DND-41 (cell line): ENCODE measurements at regions not wholly inside any gene's neighbourhood (a gene's known extent, or its start where the extent isn't known, plus 50 kb on each side); places are given as distances from the start of the nearest gene placed in this dataset.

Experiments used
- ATAC-seq: fragments of 200-7000 bp; cut with Tn5 transposase; 3 replicates; pipeline ENCODE4 v1.9.1; 2021; ENCODE audit warnings: low read depth; ENCODE audit not compliant: insufficient read depth
- DNase-seq: peaks from one replicate; pipeline ENCODE4 v3.0.0-alpha.2; 2020
- H2AFZ ChIP-seq: 2 replicates; pipeline ENCODE4 v1.6.0; 2012; ENCODE audit warnings: low read depth, low read length
- H3K27ac ChIP-seq: 2 replicates; pipeline ENCODE4 v1.5.1; 2012; ENCODE audit warnings: low read length, inconsistent platforms
- H3K27me3 ChIP-seq: fragments of 200-600 bp; sonication (generic); 2 replicates; pipeline ENCODE4 v1.6.0; 2012; ENCODE audit warnings: low read length, mild to moderate bottlenecking, inconsistent platforms; ENCODE audit not compliant: insufficient read depth, poor library complexity
- H3K36me3 ChIP-seq: 2 replicates; pipeline ENCODE4 v1.5.1; 2012; ENCODE audit warnings: low read length, inconsistent platforms; ENCODE audit not compliant: insufficient read depth
- H3K4me1 ChIP-seq: 2 replicates; pipeline ENCODE4 v1.5.1; 2012; ENCODE audit warnings: mild to moderate bottlenecking, low read length; ENCODE audit not compliant: insufficient read depth
- H3K4me2 ChIP-seq: 2 replicates; pipeline ENCODE4 v1.6.0; 2012; ENCODE audit warnings: mild to moderate bottlenecking, moderate library complexity, low read length, inconsistent platforms; ENCODE audit not compliant: insufficient read depth
- H3K4me3 ChIP-seq, 2 experiments: fragments of 200-600 bp in 1 of 2; shearing (Covaris generic) in 1 of 2; 2 replicates each; pipeline ENCODE4 v1.5.1; 2012 to 2016; ENCODE audit warnings: inconsistent platforms in 2 of 2, low read length in 2 of 2, mild to moderate bottlenecking in 2 of 2, low read depth in 1 of 2, moderate library complexity in 1 of 2
- H3K79me2 ChIP-seq: 2 replicates; pipeline ENCODE4 v1.6.0; 2012; ENCODE audit warnings: low read length, inconsistent platforms; ENCODE audit not compliant: insufficient read depth
- H3K9ac ChIP-seq: 2 replicates; pipeline ENCODE4 v1.6.0; 2012; ENCODE audit warnings: low read depth, mild to moderate bottlenecking, inconsistent platforms, low read length, moderate library complexity
- H3K9me3 ChIP-seq: 2 replicates; pipeline ENCODE4 v1.5.1; 2012; ENCODE audit warnings: low read length, moderate library complexity, mild to moderate bottlenecking, inconsistent platforms; ENCODE audit not compliant: insufficient read depth, severe bottlenecking
- H4K20me1 ChIP-seq: 2 replicates; pipeline ENCODE4 v1.6.0; 2012; ENCODE audit warnings: low read length; ENCODE audit not compliant: insufficient read depth
- EZH2 ChIP-seq: IDR thresholded peaks from 3 replicates; pipeline ENCODE4 v1.6.1; 2012; ENCODE audit warnings: borderline replicate concordance, low read depth, mild to moderate bottlenecking, moderate library complexity, low read length, inconsistent platforms; ENCODE audit not compliant: severe bottlenecking
- TF ChIP-seq, protein P1 (sequence below): IDR thresholded peaks from 2 replicates; pipeline ENCODE4 v1.5.1; 2012; ENCODE audit warnings: borderline replicate concordance, low read length, moderate library complexity, mild to moderate bottlenecking; ENCODE audit not compliant: poor library complexity, severe bottlenecking; ENCODE audit errors: extremely low read depth

DNA sequence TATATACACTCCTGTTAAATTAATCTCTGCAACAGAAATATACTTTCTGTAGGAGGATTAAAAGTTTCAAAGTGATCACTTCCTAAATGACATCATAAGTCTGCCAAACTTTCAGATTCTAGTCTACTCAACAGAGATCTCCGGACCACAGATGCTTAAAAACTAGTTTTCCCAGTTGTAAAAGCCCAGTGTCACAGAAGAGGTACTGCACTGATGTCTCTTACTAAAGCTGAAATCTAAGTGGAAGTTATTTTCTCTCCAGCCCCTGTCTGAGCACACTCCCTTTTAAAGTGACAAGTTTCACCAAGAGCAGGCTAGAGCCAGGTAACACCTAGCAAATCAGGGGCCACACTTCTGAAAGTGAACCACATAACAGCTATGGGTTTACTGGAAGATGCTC is 71.6 kb upstream of the DST start:
- no peaks in the 10 kb centered on the region for H3K27me3 ChIP-seq
- no peak for DNase-seq
- no peak overlapping the region for H3K4me3 ChIP-seq
- no peak overlapping the region for H3K4me2 ChIP-seq
- H3K27ac ChIP-seq, result no peak overlapping the region
- no peaks in the 10 kb centered on the region for H3K36me3 ChIP-seq
- H3K9me3 ChIP-seq, result no peaks in the 10 kb centered on the region
- no peak for ATAC-seq
- H3K4me1 ChIP-seq, result no peaks in the 10 kb centered on the region
- TF ChIP-seq, protein P1, sequence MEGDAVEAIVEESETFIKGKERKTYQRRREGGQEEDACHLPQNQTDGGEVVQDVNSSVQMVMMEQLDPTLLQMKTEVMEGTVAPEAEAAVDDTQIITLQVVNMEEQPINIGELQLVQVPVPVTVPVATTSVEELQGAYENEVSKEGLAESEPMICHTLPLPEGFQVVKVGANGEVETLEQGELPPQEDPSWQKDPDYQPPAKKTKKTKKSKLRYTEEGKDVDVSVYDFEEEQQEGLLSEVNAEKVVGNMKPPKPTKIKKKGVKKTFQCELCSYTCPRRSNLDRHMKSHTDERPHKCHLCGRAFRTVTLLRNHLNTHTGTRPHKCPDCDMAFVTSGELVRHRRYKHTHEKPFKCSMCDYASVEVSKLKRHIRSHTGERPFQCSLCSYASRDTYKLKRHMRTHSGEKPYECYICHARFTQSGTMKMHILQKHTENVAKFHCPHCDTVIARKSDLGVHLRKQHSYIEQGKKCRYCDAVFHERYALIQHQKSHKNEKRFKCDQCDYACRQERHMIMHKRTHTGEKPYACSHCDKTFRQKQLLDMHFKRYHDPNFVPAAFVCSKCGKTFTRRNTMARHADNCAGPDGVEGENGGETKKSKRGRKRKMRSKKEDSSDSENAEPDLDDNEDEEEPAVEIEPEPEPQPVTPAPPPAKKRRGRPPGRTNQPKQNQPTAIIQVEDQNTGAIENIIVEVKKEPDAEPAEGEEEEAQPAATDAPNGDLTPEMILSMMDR, result no peak
- TF ChIP-seq EZH2, result no peak
- H3K9ac ChIP-seq, result no peak overlapping the region
- H3K79me2 ChIP-seq, result no peaks in the 10 kb centered on the region
- H2AFZ ChIP-seq, result no peak overlapping the region
- H4K20me1 ChIP-seq, result no peaks in the 10 kb centered on the region

DNA sequence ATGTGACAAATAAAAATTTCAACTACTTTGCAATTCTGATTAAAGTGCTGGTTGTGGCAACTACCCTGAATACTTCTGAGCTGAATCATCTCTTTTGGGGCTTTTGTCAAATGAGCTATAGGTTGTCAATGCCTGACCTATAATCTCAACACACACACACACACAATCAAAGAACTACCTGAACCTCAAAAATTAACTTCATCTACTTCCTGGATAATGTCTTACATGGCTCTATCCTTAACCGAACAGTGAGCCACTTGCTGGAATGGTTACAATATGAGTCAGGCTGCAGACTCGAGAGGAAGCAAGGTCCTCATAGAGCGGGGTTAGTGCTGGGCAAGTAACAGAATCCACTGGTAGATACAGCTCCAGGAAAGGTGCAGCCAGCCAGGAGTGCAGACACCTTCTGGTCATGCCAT is 70.6 kb upstream of the DST start:
- H3K4me3 ChIP-seq, result no peak overlapping the region
- no peak overlapping the region for H2AFZ ChIP-seq
- H3K9me3 ChIP-seq, result no peaks in the 10 kb centered on the region
- no peaks in the 10 kb centered on the region for H3K36me3 ChIP-seq
- H3K27ac ChIP-seq, result no peak overlapping the region
- no peaks in the 10 kb centered on the region for H3K4me1 ChIP-seq
- H3K4me2 ChIP-seq, result no peak overlapping the region
- H3K79me2 ChIP-seq, result no peaks in the 10 kb centered on the region
- no peak overlapping the region for H3K9ac ChIP-seq
- DNase-seq (no peak), ATAC-seq (no peak)
- TF ChIP-seq EZH2, result no peak
- TF ChIP-seq, protein P1, result no peak
- no peaks in the 10 kb centered on the region for H3K27me3 ChIP-seq
- no peaks in the 10 kb centered on the region for H4K20me1 ChIP-seq

DNA sequence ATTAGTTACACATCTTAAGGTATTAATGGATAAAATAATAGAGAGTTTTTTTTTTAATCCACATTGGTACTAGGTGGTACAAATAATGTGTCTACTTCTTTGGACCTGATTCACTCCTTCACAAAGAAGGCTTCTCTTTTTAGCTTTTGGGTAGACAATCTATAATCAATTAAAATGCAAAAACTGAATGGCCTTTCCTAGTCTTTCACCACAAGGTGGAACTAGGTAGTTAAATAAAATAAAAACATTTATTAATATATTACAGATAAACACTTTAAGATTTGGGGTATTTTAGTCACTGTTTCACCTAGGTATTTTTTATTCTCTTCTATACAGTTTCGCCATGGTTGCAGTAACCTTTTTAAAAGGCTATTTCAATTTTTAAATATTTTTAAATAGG is 68.3 kb upstream of the DST start:
- Histone ChIP-seq H3K27ac (no peak overlapping the region), H3K4me1 (no peaks in the 10 kb centered on the region), H3K9me3 (no peaks in the 10 kb centered on the region), H3K36me3 (no peaks in the 10 kb centered on the region), H2AFZ (no peak overlapping the region), H3K27me3 (no peaks in the 10 kb centered on the region), H3K79me2 (no peaks in the 10 kb centered on the region), H3K9ac (no peak overlapping the region), H3K4me2 (no peak overlapping the region), H4K20me1 (no peaks in the 10 kb centered on the region), H3K4me3 (no peak overlapping the region)
- ATAC-seq, result no peak
- DNase-seq, result no peak
- TF ChIP-seq, protein P1, result no peak
- no peak for TF ChIP-seq EZH2

DNA sequence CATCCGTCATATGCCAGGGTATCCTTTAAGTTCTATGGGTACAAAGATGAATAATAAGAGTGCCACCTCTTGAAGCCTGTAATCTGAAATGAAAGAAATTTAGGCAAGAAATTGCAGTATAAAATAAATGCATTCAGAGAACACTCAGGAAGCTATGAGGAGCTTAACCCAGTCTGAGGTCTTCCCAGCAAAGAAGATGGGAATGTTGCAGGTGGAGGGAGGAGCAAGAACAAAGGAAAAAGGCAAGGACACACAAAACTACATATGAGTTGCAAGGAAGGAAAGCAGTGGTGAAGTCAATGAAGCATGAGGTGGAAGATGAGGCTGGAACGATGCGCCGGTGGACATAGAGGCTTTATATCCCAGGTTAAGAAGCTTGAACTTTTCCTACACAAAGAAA is 67.0 kb upstream of the DST start:
- H3K36me3 ChIP-seq, result no peaks in the 10 kb centered on the region
- no peaks in the 10 kb centered on the region for H3K79me2 ChIP-seq
- no peak overlapping the region for H3K9ac ChIP-seq
- H3K4me1 ChIP-seq, result no peaks in the 10 kb centered on the region
- no peak overlapping the region for H3K4me3 ChIP-seq
- ATAC-seq, result no peak
- no peak overlapping the region for H2AFZ ChIP-seq
- H3K9me3 ChIP-seq, result no peaks in the 10 kb centered on the region
- TF ChIP-seq, protein P1, result no peak
- TF ChIP-seq EZH2, result no peak
- no peaks in the 10 kb centered on the region for H3K27me3 ChIP-seq
- H4K20me1 ChIP-seq, result no peaks in the 10 kb centered on the region
- no peak overlapping the region for H3K27ac ChIP-seq
- no peak for DNase-seq
- H3K4me2 ChIP-seq, result no peak overlapping the region
